WERI-Rb-1 (cell line): ENCODE measurements at regions not wholly inside any gene's neighbourhood (a gene's known extent, or its start where the extent isn't known, plus 50 kb on each side); places are given as distances from the start of the nearest gene placed in this dataset.

Source experiments
- DNase-seq: peaks from one replicate; pipeline ENCODE4 v3.0.0-alpha.2; 2020
- H3K27ac ChIP-seq: fragments of 250-450 bp; sonication (Bioruptor Pico); 2 replicates; pipeline ENCODE4 v1.5.1; 2020; ENCODE audit warnings: mild to moderate bottlenecking, moderate library complexity
- H3K27me3 ChIP-seq: fragments of 250-450 bp; sonication (Bioruptor Pico); 2 replicates; pipeline ENCODE4 v1.5.1; 2021; ENCODE audit warnings: mild to moderate bottlenecking, low read depth, moderate library complexity; ENCODE audit not compliant: insufficient read depth, severe bottlenecking
- H3K36me3 ChIP-seq: fragments of 250-450 bp; sonication (Bioruptor Pico); 2 replicates; pipeline ENCODE4 v1.5.1; 2020; ENCODE audit warnings: mild to moderate bottlenecking, moderate library complexity
- H3K4me3 ChIP-seq: 2 replicates; pipeline ENCODE4 v1.5.1; 2011; ENCODE audit warnings: low read depth, mild to moderate bottlenecking, control low read depth, low read length
- H3K9me3 ChIP-seq: fragments of 250-450 bp; sonication (Bioruptor Pico); 2 replicates; pipeline ENCODE4 v1.5.1; 2021; ENCODE audit warnings: mild to moderate bottlenecking, moderate library complexity; ENCODE audit not compliant: severe bottlenecking
- TF ChIP-seq, protein P1 (sequence below): IDR thresholded peaks from 2 replicates; pipeline ENCODE4 v1.5.1; 2011; ENCODE audit warnings: low read depth, mild to moderate bottlenecking, control low read depth, inconsistent platforms, low read length

DNA sequence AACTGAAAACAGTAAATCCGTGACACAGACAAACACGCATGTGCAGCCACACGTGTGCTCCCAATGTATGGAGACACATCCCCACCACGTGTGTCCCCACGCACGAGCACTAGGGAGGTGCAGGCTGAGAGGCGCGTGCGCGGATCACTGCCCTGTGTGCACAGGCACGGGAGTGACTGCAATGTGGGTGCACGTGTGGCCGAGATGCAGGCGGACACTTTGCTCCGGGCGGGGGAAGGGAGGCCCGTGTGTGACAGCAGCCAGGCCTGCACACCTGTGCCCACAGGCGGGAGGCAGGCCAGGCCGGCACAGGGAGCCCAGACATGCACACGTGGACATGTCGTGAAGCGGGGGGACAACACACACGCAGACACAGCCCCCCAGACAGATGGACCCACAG is 77.0 kb downstream of the PTPRS start:
- H3K9me3 ChIP-seq: no peaks in the 10 kb centered on the region
- no peak overlapping the region for H3K4me3 ChIP-seq
- H3K36me3 ChIP-seq: peaks cover 44% of the 10 kb centered on the region
- TF ChIP-seq, protein P1, sequence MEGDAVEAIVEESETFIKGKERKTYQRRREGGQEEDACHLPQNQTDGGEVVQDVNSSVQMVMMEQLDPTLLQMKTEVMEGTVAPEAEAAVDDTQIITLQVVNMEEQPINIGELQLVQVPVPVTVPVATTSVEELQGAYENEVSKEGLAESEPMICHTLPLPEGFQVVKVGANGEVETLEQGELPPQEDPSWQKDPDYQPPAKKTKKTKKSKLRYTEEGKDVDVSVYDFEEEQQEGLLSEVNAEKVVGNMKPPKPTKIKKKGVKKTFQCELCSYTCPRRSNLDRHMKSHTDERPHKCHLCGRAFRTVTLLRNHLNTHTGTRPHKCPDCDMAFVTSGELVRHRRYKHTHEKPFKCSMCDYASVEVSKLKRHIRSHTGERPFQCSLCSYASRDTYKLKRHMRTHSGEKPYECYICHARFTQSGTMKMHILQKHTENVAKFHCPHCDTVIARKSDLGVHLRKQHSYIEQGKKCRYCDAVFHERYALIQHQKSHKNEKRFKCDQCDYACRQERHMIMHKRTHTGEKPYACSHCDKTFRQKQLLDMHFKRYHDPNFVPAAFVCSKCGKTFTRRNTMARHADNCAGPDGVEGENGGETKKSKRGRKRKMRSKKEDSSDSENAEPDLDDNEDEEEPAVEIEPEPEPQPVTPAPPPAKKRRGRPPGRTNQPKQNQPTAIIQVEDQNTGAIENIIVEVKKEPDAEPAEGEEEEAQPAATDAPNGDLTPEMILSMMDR: no peak
- H3K27ac ChIP-seq: no peak overlapping the region
- no peaks in the 10 kb centered on the region for H3K27me3 ChIP-seq
- DNase-seq: no peak

DNA sequence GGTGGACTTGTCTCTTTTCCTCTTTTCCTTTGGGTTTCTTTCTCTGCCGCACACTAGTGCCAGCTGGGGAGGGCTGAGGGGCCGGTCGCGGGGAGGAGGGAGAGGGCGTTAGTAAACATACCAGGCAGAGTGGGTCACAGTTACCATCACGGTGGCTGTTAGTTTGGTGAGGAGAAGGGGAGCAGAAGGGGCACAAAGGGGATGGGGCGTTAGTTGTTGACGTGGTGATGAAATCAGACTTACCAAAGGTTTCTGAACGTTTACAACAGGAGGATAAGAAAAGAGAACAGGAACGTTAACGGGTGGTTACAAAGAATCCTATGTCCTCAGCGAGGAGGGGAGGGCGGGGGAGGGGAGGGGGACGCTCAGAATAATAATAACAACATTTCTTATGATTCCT is 77.9 kb downstream of the PTPRS start:
- TF ChIP-seq, protein P1: no peak
- Histone ChIP-seq H3K9me3 (no peaks in the 10 kb centered on the region), H3K27ac (no peak overlapping the region), H3K4me3 (no peak overlapping the region), H3K27me3 (no peaks in the 10 kb centered on the region), H3K36me3 (peaks cover 51% of the 10 kb centered on the region)
- no peak for DNase-seq

DNA sequence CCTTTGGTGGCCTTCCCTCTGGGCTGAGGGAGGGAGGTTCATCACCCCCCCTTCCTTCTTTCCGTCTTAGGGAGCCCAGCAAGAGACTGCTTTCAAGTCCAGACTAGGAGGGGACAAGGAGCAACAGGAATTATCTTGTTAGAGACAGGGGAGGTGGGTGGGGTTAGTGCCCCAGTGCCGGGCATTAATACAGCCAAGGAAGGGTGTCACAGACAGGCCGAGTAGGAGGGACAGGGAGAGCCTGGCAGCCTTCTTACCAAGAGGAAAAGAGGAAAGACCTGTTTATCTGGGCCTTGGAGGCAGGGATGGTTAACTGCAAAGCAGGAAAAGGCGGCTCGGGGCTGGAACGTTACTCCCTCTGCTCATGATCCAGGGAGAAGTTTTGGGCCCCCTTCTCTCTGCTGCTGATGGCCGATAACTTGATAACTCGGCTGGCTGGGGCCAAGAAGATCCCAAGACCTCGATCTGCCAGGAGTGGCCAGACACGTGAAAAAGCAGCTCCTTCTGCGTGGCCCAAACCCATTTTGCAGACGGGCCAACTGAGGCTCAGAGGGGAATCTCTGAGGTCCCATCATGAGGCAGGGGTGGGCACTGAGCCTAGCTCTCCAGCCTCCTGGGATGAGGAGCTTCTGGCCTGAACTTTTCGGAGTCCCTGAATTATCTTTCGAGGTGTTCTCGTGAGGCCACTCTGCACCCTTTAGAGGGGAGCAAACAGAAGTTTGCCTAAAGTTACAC is 79.3 kb downstream of the PTPRS start:
- Histone ChIP-seq H3K27me3 (no peaks in the 10 kb centered on the region), H3K4me3 (no peak overlapping the region), H3K9me3 (no peaks in the 10 kb centered on the region), H3K36me3 (peaks cover 57% of the 10 kb centered on the region), H3K27ac (no peak overlapping the region)
- TF ChIP-seq, protein P1: no peak
- DNase-seq: no peak

DNA sequence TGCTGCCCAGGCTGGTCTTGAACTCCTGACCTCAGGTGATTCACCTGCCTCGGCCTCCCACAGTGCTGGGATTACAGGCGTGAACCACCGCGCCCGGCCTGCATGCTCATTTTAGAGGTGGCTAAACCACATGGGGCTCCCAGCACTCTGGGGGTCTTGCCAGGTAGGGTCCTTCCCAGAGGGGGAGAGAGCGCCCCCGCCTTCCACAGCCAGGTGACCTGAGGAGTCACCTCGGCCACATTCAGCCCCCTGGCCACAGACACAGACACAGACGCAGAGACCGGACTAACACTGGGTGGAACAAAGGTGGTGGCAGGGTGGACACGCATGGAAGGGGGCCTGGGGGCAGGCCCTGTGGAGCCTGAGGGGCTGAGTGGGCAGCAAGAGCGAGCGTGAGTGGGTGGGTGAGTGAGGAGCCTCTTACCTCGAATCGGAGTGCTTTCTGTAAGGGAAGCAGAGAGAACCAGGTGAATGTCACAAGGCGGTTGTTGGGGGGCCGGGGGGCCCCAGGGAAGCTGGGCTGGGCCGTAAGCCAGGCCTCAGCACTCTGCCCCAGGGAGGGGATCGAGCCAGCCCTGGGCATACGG is 80.1 kb downstream of the PTPRS start:
- Histone ChIP-seq H3K27me3 (no peaks in the 10 kb centered on the region), H3K27ac (no peak overlapping the region), H3K9me3 (no peaks in the 10 kb centered on the region), H3K36me3 (peaks cover 61% of the 10 kb centered on the region), H3K4me3 (no peak overlapping the region)
- TF ChIP-seq, protein P1: no peak
- DNase-seq: no peak

DNA sequence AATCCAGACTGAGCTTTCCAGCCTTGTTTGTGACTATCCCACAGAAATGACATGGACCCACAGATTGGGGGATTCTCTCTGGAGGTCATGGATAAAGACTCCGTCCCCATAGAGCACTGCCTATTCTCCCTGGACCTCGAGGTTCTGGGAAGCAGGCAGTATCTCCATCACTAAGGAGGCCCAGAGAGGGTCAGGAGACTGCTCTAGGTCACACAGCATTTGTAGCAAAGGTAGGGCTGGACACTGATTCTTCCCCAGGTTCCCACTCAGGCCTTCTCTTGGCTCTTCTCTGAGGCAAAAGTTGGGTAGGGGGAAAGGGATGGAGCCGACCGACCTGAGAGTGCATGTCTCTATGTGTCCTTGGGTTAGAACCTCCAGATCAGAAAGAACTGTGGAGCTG is 80.9 kb downstream of the PTPRS start:
- Histone ChIP-seq H3K36me3 (peaks cover 63% of the 10 kb centered on the region), H3K27ac (no peak overlapping the region), H3K27me3 (no peaks in the 10 kb centered on the region), H3K4me3 (no peak overlapping the region), H3K9me3 (peaks cover under 1% of the 10 kb centered on the region)
- DNase-seq: no peak
- TF ChIP-seq, protein P1: no peak
